ENCODE measurements at regions not wholly inside any gene's neighbourhood (a gene's known extent, or its start where the extent isn't known, plus 50 kb on each side); places are given as distances from the start of the nearest gene placed in this dataset.

- no peaks in the 10 kb centered on the region for H4K20me1 ChIP-seq (ENCODE audit: low read depth)
- Mint-ChIP-seq H3K4me1 (peaks cover 4% of the 10 kb centered on the region), H3K27me3 (ENCODE audit: insufficient read depth, low read depth) (peaks cover 2% of the 10 kb centered on the region), H3K4me3 (no peak overlapping the region), H3K36me3 (peaks cover 14% of the 10 kb centered on the region), H3K9me3 (peaks cover 20% of the 10 kb centered on the region), H3K27ac (no peak overlapping the region)
- H3K27me3 ChIP-seq: no peaks in the 10 kb centered on the region
- TF ChIP-seq EZH2 (IDR thresholded peaks at IDR 0.05): no peak
- no peak for TF ChIP-seq CTCF (IDR thresholded peaks at IDR 0.05)
- no peak for TF ChIP-seq EZH2phosphoT487 (IDR thresholded peaks at IDR 0.05)
- peaks cover 5% of the 10 kb centered on the region for H3K4me1 ChIP-seq
- no peaks in the 10 kb centered on the region for H3K9me3 ChIP-seq (ENCODE audit: low read depth)
- H3F3A ChIP-seq (ENCODE audit: low read depth): peaks cover 3% of the 10 kb centered on the region
- no peak overlapping the region for H3K27ac ChIP-seq
- H3K4me2 ChIP-seq: no peak overlapping the region
- H3K4me3 ChIP-seq: no peak overlapping the region
- H3K36me3 ChIP-seq: no peaks in the 10 kb centered on the region
- no peak overlapping the region for H2AFZ ChIP-seq (replicated peaks)
- no peak overlapping the region for H3K9ac ChIP-seq
- no peaks in the 10 kb centered on the region for H3K79me2 ChIP-seq (ENCODE audit: low read depth)
- no peak for DNase-seq (ENCODE audit: low spot score)
Observed at GRCh38 chr18:27673861-27674260, 488.8 kb upstream of the CHST9 start.

- peaks cover 28% of the 10 kb centered on the region for H3F3A ChIP-seq (ENCODE audit: low read depth)
- no peak for TF ChIP-seq CTCF (IDR thresholded peaks at IDR 0.05)
- TF ChIP-seq EZH2 (IDR thresholded peaks at IDR 0.05): no peak
- TF ChIP-seq EZH2phosphoT487 (IDR thresholded peaks at IDR 0.05): no peak
Observed at GRCh38 chr18:27668158-27668557, 483.1 kb upstream of the CHST9 start.

GRCh38 chr18:27667064-27667463 is 482.0 kb upstream of the CHST9 start:
- Mint-ChIP-seq H3K36me3 (peaks cover 5% of the 10 kb centered on the region), H3K4me3 (no peak overlapping the region), H3K27me3 (ENCODE audit: insufficient read depth, low read depth) (peaks cover 6% of the 10 kb centered on the region), H3K4me1 (peaks cover 51% of the 10 kb centered on the region), H3K27ac (no peak overlapping the region), H3K9me3 (peaks cover 2% of the 10 kb centered on the region)
- Histone ChIP-seq H3K4me3 (no peak overlapping the region), H3K4me2 (no peak overlapping the region), H3K9ac (no peak overlapping the region), H3K79me2 (ENCODE audit: low read depth) (no peaks in the 10 kb centered on the region), H4K20me1 (ENCODE audit: low read depth) (no peaks in the 10 kb centered on the region), H3K27me3 (no peaks in the 10 kb centered on the region), H3K27ac (no peak overlapping the region), H2AFZ (replicated peaks) (no peak overlapping the region), H3F3A (ENCODE audit: low read depth) (peaks cover 39% of the 10 kb centered on the region), H3K4me1 (peaks cover 70% of the 10 kb centered on the region), H3K36me3 (no peaks in the 10 kb centered on the region), H3K9me3 (ENCODE audit: low read depth) (no peaks in the 10 kb centered on the region)
- DNase-seq (ENCODE audit: low spot score): no peak
- TF ChIP-seq EZH2phosphoT487 (IDR thresholded peaks at IDR 0.05): no peak
- no peak for TF ChIP-seq EZH2 (IDR thresholded peaks at IDR 0.05)
- TF ChIP-seq CTCF (IDR thresholded peaks at IDR 0.05): no peak

More at GRCh38 chr18:27668158-27668557, 483.1 kb upstream of the CHST9 start:
- Histone ChIP-seq H3K4me1 (peaks cover 59% of the 10 kb centered on the region), H3K79me2 (ENCODE audit: low read depth) (no peaks in the 10 kb centered on the region), H4K20me1 (ENCODE audit: low read depth) (no peaks in the 10 kb centered on the region), H3K4me2 (peak overlapping the region; percentile 20), H3K27me3 (no peaks in the 10 kb centered on the region), H2AFZ (replicated peaks) (no peak overlapping the region), H3K27ac (peak overlapping the region; percentile 27), H3K9ac (no peak overlapping the region), H3K4me3 (no peak overlapping the region), H3K9me3 (ENCODE audit: low read depth) (no peaks in the 10 kb centered on the region), H3K36me3 (no peaks in the 10 kb centered on the region)
- no peak overlapping the region for H3K4me3 Mint-ChIP-seq
- H3K27ac Mint-ChIP-seq: peak overlapping the region; percentile 96
- peaks cover 6% of the 10 kb centered on the region for H3K27me3 Mint-ChIP-seq (ENCODE audit: insufficient read depth, low read depth)
- peaks cover 11% of the 10 kb centered on the region for H3K36me3 Mint-ChIP-seq
- peaks cover 7% of the 10 kb centered on the region for H3K9me3 Mint-ChIP-seq
- H3K4me1 Mint-ChIP-seq: peaks cover 40% of the 10 kb centered on the region
- DNase-seq (ENCODE audit: low spot score): no peak
